ENCODE measurements at regions not wholly inside any gene's neighbourhood (a gene's known extent, or its start where the extent isn't known, plus 50 kb on each side); places are given as distances from the start of the nearest gene placed in this dataset.

DNA sequence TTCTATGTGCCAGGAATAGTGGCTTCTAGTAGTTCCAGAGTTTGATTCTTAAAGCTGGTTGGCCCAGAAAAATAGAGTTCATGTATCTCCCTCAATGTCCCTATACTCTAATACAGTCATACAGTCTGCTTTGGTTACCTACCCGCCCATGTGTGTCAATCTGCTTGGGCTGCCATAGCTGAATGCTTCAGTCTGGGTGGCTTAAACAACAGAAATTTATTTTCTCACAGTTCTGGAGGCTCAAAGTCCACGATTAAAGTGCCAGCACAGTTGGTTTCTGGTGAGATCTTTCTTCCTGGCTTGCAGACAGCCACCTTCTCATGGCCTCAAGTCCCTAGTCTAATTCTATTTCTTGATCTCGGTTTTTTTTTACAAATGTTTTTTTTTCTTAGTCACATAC is 1739.0 kb downstream of the MAT2B start:
- DNase-seq, result no peak

DNA sequence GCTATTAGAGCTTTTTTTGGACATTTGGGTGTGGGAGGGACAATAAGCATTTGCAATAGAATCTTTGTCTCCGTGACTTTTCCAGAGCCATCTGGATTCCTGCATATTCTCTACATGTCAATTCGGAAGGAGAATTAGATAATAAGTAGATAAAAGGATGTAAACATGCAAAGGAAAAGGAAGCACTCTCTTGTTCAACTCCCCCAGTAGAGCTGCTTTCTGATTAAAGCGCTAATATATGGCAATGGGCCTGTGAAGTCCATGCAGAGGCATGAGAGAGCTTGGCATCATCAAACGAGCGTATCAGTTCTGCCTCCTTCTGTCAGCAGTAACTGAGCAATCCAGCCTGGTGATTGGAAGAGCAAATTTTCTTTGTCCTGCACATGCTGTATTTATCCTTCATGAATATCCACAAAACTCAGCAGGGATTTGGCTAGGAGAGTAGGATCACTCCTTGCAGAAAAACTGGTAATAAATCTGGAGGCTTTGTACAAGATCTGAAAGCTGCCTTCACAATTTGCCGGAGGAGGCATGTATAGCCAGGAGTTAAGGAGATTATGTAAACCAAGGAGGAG is 1752.9 kb downstream of the MAT2B start:
- DNase-seq, result no peak

DNA sequence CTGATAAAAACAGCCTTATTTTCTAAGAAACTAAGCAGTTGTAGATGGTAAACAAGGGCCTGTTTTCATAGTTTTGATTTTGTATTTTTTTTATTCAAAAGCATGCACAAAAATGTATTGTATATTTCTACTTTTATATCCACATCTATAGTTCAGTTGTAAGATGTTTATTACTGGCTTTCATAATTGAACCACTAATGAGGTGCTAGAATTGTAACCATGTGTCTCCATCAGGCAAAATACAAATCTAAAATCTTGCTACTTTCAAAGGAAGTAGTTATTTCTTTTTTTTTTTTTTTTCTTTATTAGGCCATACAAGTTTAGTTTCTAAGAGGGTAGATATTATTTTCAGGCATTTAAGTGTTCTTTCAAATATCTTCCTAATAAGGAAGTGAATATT is 1755.0 kb downstream of the MAT2B start:
- no peak for DNase-seq

DNA sequence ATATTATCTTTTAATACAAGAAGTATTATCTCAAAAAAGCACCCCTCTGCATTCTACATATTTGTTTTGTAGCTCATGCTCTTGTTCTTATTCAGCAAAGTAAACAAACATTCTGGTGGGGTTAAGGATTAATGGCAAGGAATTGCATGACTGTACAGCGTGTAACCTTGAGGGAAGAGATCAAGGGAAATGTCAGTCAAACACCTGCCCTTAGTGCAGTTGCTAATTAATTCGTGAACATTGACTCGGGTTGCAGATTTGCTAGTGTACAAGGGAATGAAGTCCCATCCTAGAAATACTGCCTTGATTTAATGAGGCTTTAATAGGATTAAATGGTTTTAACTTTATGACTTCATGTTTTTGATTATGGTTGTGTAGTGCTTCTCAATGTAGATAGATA is 1758.1 kb downstream of the MAT2B start:
- DNase-seq, result no peak

DNA sequence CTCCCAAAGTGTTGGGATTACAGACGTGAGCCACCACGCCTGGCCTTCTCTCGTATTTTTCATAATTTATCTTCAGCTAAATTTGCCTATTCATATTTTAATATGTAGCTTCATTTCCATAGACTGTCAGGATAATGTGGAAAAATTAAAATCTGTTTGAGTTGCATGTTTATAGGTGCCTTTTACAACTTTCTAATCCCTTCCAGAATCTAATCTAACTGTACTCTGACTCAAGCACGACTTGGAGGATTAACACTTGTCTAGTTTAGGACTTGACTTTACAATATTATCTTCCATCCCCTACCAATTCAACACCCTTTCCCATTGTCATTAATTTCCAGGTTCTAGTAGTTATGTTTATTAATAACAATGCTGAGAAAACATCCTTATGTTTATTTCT is 1761.5 kb downstream of the MAT2B start:
- no peak for DNase-seq

DNA sequence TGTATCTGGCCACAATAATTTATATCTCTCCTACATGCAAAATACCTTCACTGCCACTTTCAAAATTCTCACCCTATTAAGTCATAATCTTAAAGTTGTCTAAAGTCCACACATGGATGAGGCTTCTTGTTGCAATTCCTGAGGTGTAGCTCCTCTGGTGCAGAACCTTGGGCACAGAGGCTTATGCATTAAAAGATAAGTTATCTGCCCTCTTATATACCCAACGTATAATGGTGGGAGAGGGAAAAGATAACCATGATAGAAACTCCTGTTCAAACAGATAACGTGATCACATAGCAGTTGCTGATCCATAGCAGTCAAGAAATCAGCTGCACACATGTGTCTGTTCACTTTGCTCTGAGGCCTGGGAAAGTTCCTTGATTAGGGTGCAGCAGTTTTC is 1767.0 kb downstream of the MAT2B start:
- DNase-seq, result no peak

DNA sequence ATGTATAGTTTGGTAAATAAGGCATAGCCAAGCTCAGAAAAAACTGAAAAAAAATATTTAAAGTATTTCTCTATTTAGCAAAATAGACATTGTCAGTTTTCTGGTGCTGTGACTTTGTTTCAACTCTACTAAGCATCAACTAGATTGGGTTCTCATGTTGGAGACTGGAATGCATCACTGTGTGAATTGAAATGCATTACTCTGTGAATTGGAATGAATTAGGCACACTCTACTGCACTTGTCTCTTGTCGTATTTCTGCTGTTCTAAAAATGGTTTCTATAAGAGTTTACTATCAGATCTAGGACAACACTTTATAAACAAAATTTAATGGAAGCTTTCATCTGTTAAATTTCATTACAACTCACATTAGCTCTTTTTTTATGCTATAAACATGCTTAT is 1772.2 kb downstream of the MAT2B start:
- DNase-seq, result no peak

DNA sequence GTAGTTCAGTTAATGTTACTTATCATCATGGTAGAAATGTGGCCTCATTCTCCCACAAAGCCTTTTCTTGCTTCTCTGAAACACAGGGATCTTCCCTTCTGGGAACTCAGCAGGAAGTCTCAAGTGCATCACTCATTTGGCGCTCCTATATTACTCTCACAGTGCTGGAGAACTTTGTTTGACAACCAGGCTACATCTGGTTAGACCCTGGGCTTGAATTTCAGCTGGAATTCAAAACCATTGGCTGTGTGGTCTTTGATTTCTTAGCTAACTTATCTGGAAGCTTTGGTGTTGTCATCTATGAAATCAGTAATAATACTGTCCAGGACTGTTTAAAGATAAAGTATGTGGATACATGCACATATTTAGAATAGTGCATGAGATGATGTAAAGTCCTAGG is 1777.1 kb downstream of the MAT2B start:
- DNase-seq, result no peak

DNA sequence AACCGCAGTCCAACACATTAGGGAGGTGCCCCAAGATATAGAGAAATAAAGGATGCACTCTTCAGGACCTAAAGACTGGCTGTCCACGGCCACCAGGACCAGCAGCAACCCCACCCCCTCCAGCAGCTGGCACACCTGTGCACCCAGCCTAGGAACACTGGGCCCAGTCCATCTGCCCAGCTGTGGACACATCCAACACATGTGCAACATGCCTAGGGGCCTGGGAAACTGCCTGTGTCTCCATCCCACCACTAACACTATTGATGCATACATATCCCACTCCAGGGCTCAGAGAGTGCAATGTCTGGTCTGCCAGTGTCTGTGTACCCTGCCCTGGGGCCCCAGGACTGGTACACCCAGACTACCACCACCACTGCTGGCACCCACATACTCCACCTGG is 1781.3 kb downstream of the MAT2B start:
- no peak for DNase-seq

DNA sequence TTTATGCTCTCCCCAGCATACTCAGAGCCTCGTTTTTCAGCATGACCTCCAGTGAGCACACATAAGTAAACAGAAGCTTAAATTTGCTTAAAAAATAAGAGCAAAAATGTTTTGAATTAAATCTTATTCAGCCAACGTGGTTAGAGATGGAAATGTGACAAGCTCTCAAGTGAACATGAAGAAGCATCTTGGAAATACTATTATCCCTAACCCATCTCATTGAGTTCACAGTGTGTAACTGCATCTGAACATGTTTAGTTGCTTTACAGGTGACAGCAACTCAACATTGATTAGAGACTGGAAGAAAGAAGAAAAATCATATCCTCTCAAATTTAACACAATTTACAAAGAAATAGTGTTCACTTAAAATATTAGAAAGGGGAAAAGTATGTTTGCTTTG is 1785.1 kb downstream of the MAT2B start:
- no peak for DNase-seq

DNA sequence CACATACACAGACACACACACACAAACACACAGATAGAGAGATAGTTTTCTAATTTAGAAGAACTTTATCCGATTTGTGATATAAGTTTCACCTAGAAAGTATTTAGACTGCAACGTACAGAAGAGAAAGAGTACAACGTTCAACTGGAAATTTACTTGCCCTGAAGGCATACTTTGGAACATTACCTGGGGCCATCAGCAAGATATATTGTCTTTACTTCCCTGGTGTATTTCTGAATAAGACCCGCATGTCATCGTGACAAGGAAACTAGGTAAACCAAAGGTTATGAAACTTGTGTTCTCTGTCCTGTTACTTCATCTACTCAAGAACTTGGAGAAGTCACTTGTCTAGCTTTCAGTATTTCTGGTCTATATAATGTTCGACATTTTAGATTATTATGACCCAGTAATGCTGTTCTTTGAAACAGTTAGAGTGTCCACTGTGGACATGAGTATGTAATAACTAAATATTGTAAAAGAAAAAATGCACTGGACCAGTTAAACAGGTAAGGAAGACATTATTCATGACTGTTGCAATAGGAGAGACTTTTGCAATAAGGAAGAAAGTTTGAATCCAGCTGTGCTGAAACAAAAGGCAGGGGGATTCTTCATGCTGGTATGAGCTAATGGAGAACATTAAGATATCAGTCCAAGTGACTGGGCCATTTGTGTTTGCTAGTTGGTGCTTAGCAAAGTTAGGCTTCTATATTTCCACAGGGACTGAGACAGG is 1791.1 kb downstream of the MAT2B start:
- DNase-seq, result no peak

DNA sequence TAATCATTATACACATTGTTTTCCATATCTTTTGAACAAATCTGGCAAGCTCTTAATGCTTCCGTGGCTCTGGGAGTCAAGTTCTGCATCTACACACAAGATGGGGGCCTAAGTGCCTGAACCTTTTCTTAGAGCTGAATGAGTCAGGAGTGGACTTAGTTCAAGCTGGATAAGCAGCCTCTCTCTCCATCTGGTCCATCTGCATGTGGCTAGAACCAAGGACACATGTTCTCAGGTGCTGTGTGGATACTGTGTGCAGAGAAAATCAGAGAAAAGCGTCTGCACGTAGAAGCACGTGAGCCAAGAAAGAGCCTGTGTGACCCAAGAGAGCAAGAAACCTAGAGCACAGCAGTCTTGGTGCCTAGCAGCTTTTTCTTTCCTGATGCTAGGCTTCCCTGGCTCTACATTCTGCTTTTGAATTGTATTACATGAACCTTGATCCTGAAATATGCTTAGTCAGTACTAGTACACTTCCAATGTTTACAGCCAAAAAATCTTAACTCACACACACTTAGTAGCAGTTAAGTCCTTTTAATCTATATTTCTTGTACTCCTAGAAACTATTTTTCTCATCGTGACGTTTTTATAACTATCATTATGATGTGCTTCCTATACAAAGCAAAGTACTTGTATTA is 1798.9 kb downstream of the MAT2B start:
- DNase-seq, result no peak

DNA sequence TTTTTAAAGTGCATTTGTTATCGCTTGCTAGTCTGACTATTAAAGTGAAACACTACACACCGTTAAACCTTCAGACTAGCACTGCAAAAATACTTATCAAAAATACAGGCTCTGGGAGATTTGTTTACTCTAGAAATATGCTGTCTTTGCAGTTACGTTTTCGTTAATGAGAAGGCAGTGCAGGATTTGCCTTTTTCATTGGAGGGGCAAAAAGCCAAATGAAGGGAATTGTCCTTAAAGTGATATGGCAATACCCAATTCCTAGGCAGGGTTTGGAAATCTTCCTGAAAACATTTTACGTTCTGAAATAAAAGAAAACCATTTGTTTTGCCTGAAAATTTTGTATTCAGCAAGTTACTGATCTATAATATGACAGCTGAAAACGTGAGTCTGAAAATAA is 1800.2 kb downstream of the MAT2B start:
- DNase-seq, result no peak

DNA sequence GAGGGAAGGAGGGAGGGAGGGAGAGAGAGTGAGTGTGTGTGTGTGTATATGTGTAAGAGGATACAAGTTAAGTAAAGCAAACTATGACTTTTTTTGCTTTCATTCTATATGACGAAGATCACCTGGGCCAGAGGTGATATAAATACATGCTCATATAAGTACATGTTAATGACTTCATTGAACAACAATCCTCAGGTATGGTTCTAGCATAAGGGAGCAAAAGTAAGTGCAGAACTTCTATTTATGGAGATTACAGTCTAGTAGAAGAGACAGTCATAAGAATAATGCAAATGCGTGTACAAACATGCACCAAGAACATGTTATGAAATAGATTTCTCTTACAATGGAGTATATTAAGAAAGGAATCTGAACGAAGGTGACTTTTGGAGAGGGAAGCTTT is 1804.0 kb downstream of the MAT2B start:
- DNase-seq, result no peak

DNA sequence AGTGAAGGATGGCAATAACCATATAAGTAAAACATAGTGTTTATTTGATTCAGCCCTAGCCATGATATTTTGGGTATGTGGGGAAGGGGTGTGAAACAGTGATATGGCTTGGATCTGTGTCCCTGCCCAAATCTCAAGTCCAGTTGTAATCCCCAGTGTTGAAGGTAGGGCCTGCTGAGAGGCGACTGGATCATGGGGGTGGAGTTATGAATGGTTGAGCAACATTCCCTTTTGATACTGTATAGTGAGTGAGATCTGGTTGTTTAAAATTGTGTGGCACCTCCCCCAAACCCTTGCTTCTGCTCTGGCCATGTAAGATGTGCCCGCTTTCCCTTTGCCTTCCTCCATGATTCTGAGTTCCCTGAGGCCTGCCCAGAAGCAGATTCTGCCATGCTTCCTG is 1804.6 kb downstream of the MAT2B start:
- DNase-seq, result no peak

DNA sequence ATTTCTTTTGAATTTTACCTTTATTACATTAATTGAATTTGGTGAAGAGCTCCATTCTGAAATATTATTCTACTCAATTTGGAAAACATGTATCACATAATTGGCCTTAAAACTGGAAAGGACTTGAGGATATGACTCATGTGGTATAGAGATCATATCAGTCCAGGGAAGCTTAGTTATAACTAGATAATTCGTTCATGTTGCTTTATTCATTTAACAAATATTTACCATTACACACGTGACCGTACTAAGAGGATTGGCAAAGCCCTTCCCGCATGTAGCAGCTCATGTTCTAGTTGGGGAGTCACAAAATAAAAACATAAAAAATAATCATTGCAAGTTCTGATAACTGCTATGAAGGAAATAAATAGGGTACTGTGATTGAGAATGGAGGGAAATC is 1816.5 kb downstream of the MAT2B start:
- peak; percentile 46 for DNase-seq

DNA sequence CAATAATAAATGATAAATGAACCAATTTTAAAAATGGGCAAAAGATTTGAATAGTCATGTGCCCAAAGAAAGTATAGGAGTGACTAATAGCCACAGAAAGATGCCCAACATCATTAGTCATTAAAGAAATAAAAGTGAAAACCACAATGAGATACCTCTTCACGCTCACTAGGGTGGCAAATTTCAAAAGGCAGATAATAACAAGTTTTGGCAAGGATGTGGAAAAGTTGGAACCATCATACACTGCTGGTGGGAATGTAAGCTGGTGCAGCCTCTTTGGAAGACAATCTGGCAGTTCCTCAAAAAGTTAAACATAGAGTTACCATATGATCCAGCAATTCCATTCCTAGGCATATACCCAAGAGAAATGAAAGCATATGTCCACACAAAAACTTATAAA is 1819.8 kb downstream of the MAT2B start:
- peak; percentile 16 for DNase-seq

DNA sequence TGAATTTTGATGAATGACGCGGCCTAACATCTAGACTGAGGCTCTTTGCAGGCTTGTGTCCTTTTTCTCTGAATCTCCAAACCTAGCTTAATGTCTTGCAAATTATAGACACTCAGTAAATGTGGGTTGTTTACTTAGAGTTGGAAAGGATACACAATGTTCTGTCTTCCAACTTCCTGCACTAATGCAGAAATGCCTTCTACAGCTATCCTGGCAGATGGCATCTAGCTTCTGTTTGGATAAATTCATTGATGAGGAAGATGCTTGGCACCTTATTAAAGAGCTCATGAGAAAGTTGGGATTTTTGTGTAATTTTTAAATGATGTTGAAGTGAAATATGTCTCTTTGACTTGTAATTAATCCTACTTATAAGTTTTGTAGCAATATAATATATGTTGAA is 1822.2 kb downstream of the MAT2B start:
- DNase-seq, result no peak

DNA sequence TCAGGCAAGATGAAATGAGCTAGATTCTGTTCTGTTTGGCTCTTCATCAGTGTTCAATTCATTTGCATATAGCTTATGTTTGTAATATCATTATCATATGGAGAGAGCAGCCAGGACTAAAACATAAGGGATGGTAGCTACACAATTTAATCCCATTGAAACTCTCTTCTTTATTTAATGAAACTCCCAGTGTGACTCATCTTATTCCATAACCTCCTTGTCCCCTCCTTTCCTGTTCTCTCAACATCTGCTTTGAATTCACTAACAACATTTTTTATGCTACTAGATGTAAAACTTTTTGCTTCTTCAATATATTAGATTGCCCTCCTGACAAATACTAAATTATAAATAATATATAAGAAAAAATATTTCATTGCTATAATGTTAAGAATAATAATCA is 1823.4 kb downstream of the MAT2B start:
- DNase-seq, result no peak

DNA sequence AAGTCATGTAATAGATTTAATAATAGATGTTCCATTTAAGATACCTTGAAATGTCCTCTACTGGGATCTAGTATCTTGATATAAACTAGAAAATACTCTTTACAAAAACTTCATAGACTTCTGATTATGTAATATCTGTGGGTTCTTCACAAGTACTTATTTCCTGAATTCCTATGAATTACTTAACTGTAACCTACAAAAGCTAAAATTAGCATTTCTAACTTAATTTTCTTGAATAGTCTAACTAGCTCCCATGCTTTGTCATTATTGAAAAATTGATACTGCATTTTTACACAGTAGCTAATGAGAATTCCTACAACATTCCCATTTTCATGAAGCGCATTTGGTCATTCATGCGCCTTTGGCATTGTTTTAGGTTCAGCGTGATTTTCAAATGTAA is 1828.2 kb downstream of the MAT2B start:
- DNase-seq, result no peak

DNA sequence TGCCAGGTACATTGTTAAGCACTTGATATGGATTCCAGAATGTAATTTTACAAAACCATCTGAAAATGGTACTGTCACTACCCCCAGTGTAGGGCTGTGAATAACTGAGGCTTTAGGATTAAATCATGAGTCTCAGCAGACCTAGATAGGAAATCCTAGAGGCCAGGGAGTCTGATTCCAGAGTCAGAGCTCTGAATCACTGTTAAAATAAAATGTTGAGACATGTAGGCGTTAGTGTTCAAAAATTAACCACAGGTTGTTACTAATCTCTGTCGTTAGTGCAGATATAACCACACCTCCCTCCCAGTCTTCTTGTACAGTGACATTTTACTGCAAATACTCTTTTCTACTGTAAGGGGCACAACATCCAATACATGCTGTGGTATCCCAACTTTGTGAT is 1828.8 kb downstream of the MAT2B start:
- DNase-seq, result peak; percentile 2

DNA sequence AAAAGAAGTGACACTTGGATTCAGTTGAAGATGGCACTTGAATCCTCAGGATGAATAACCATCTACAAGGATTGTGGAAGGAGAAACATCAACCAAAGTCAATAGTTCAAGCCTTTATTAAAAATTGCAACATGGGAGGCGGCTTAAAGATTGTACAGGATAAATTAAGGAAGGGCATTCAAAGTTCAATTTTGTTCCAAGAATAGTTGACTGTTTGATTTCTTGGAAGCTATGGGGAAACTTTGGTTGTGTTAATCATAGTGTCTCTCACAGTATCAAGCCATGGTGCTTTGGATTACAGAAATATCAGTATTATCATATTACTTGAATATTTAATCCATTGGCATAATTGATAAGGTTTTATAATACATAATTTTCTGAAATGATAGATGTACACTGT is 1844.3 kb downstream of the MAT2B start:
- DNase-seq, result no peak

DNA sequence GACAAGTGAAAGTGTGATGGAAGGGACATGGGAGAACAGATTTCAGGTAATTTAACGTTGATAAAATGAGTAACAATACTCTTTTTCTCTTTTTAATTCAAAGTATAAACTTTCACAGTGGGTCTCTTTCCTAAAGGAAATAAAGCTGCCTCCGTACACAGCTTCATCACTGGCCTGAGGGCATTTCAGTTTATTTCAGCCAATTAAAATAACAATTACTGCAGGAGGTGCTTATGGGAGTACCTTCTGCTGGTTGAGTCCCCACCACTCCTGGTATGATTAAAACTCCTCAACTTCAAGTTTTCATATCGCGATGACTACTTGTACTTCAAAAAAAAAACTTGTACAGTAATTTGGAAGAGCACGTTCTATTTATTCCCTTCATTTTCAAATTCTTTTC is 1845.9 kb downstream of the MAT2B start:
- DNase-seq, result no peak

DNA sequence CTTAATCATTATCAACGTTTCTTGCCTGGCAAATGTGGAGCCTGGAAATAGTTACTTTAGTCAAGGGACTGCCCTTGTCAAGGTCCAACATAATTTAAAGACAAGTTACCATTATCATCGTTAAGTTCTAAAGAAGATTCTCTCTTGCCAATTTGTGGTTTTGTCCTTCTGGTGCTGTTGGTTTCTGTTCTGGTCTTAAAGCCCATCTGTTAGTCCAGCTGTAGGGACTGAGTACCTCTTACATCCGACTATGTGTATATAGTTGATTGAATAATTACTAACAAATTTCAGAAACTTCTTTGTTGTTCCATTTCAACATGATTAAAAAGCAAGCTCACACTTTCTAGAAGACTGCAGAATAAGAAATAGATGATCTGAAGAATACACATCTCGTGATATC is 1854.9 kb downstream of the MAT2B start:
- no peak for DNase-seq
